ENCODE measurements at regions not wholly inside any gene's neighbourhood (a gene's known extent, or its start where the extent isn't known, plus 50 kb on each side); places are given as distances from the start of the nearest gene placed in this dataset.

- Histone ChIP-seq H4K20me1 (ENCODE audit: insufficient read depth, low read length) (no peaks in the 10 kb centered on the region), H3K9me2 (ENCODE audit: low read depth, low read length) (no peaks in the 10 kb centered on the region), H3K79me2 (ENCODE audit: insufficient read depth, low read length) (no peaks in the 10 kb centered on the region), H2AFZ (ENCODE audit: low read length) (no peak overlapping the region), H3K9ac (ENCODE audit: low read length) (no peak overlapping the region), H3K27me3 (ENCODE audit: insufficient read depth, low read length) (no peaks in the 10 kb centered on the region), H3K36me3 (ENCODE audit: insufficient read depth, low read length) (no peaks in the 10 kb centered on the region), H3K4me2 (ENCODE audit: low read length) (no peak overlapping the region), H3K9me3 (ENCODE audit: low read length) (no peaks in the 10 kb centered on the region), H3K4me1 (ENCODE audit: insufficient read depth, low read length, severe bottlenecking) (no peaks in the 10 kb centered on the region), H3F3A (ENCODE audit: insufficient read depth, low read length) (no peaks in the 10 kb centered on the region), H3K27ac (ENCODE audit: low read depth, low read length, poor library complexity, severe bottlenecking) (no peak overlapping the region), H3K4me3 (ENCODE audit: low read depth, low read length, poor library complexity, severe bottlenecking) (no peak overlapping the region)
- no peak for TF ChIP-seq EZH2 (IDR thresholded peaks at IDR 0.05; ENCODE audit: borderline replicate concordance, low read length)
- TF ChIP-seq, protein P1, sequence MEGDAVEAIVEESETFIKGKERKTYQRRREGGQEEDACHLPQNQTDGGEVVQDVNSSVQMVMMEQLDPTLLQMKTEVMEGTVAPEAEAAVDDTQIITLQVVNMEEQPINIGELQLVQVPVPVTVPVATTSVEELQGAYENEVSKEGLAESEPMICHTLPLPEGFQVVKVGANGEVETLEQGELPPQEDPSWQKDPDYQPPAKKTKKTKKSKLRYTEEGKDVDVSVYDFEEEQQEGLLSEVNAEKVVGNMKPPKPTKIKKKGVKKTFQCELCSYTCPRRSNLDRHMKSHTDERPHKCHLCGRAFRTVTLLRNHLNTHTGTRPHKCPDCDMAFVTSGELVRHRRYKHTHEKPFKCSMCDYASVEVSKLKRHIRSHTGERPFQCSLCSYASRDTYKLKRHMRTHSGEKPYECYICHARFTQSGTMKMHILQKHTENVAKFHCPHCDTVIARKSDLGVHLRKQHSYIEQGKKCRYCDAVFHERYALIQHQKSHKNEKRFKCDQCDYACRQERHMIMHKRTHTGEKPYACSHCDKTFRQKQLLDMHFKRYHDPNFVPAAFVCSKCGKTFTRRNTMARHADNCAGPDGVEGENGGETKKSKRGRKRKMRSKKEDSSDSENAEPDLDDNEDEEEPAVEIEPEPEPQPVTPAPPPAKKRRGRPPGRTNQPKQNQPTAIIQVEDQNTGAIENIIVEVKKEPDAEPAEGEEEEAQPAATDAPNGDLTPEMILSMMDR (IDR thresholded peaks at IDR 0.05; ENCODE audit: low read length): no peak
Observed at GRCh38 chr3:144200466-144200865, 228.8 kb downstream of the DIPK2A start.

GRCh38 chr3:144221761-144222160 lies 250.1 kb downstream of the DIPK2A start:
- TF ChIP-seq, protein P1 (IDR thresholded peaks at IDR 0.05; ENCODE audit: low read length): no peak
- no peak for TF ChIP-seq EZH2 (IDR thresholded peaks at IDR 0.05; ENCODE audit: borderline replicate concordance, low read length)
- Histone ChIP-seq H4K20me1 (ENCODE audit: insufficient read depth, low read length) (no peaks in the 10 kb centered on the region), H3K4me2 (ENCODE audit: low read length) (no peak overlapping the region), H3K9me2 (ENCODE audit: low read depth, low read length) (no peaks in the 10 kb centered on the region), H3K79me2 (ENCODE audit: insufficient read depth, low read length) (no peaks in the 10 kb centered on the region), H2AFZ (ENCODE audit: low read length) (no peak overlapping the region), H3K4me3 (ENCODE audit: low read depth, low read length, poor library complexity, severe bottlenecking) (no peak overlapping the region), H3F3A (ENCODE audit: insufficient read depth, low read length) (no peaks in the 10 kb centered on the region), H3K27me3 (ENCODE audit: insufficient read depth, low read length) (no peaks in the 10 kb centered on the region), H3K9me3 (ENCODE audit: low read length) (no peaks in the 10 kb centered on the region), H3K36me3 (ENCODE audit: insufficient read depth, low read length) (no peaks in the 10 kb centered on the region), H3K27ac (ENCODE audit: low read depth, low read length, poor library complexity, severe bottlenecking) (no peak overlapping the region), H3K4me1 (ENCODE audit: insufficient read depth, low read length, severe bottlenecking) (no peaks in the 10 kb centered on the region), H3K9ac (ENCODE audit: low read length) (no peak overlapping the region)

DNA sequence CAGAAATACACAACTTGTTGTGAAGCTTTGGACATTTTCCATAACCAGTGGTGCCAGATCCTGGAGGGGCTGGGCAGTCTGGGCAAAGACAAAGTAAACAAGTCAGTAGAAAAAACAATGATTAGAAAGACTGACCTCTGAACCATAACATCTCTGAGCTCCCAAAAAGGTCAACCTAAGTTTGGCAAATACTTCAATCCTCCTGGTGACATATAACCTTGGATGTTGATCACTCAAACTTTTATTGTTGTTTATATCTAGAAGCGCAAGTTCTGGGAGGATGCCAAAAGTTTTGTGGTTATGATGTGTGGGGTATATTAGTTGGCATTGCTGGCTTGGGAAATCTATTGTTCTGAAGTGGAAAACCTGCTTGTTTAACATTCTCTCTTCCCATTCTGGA lies 257.7 kb downstream of the DIPK2A start:
- no peak overlapping the region for H3K4me3 ChIP-seq (ENCODE audit: low read depth, low read length, poor library complexity, severe bottlenecking)
- no peaks in the 10 kb centered on the region for H3F3A ChIP-seq (ENCODE audit: insufficient read depth, low read length)
- no peaks in the 10 kb centered on the region for H3K4me1 ChIP-seq (ENCODE audit: insufficient read depth, low read length, severe bottlenecking)
- no peak overlapping the region for H3K27ac ChIP-seq (ENCODE audit: low read depth, low read length, poor library complexity, severe bottlenecking)
- H3K9me2 ChIP-seq (ENCODE audit: low read depth, low read length): no peaks in the 10 kb centered on the region
- H3K9me3 ChIP-seq (ENCODE audit: low read length): no peaks in the 10 kb centered on the region
- H3K27me3 ChIP-seq (ENCODE audit: insufficient read depth, low read length): no peaks in the 10 kb centered on the region
- H3K4me2 ChIP-seq (ENCODE audit: low read length): no peak overlapping the region
- no peak overlapping the region for H3K9ac ChIP-seq (ENCODE audit: low read length)
- H2AFZ ChIP-seq (ENCODE audit: low read length): no peak overlapping the region
- TF ChIP-seq, protein P1 (IDR thresholded peaks at IDR 0.05; ENCODE audit: low read length): no peak
- no peak for TF ChIP-seq EZH2 (IDR thresholded peaks at IDR 0.05; ENCODE audit: borderline replicate concordance, low read length)
- H4K20me1 ChIP-seq (ENCODE audit: insufficient read depth, low read length): no peaks in the 10 kb centered on the region
- H3K36me3 ChIP-seq (ENCODE audit: insufficient read depth, low read length): no peaks in the 10 kb centered on the region
- no peaks in the 10 kb centered on the region for H3K79me2 ChIP-seq (ENCODE audit: insufficient read depth, low read length)
